ENCODE measurements at regions not wholly inside any gene's neighbourhood (a gene's known extent, or its start where the extent isn't known, plus 50 kb on each side); places are given as distances from the start of the nearest gene placed in this dataset.

- TF ChIP-seq EZH2 (IDR thresholded peaks at IDR 0.05; ENCODE audit: insufficient read depth, poor library complexity, severe bottlenecking): no peak
- TF ChIP-seq EZH2phosphoT487 (IDR thresholded peaks at IDR 0.05; ENCODE audit: insufficient read depth, low read depth): no peak
Observed at GRCh38 chr13:105031306-105031705, 1504.2 kb downstream of the EFNB2 start.
